Endothelial cell of umbilical vein (primary cell): ENCODE measurements at regions not wholly inside any gene's neighbourhood (a gene's known extent, or its start where the extent isn't known, plus 50 kb on each side); places are given as distances from the start of the nearest gene placed in this dataset.

ENCODE experiments used
- BruUV-seq: library from RNA; stranded (reverse); fragments of 400-500 nt; replicated peaks from 2 replicates; lab custom pipeline; 2021; lab: Mats Ljungman, UMichigan
- CTCF ChIA-PET: fragments of 300-600, 350-600 bp; sonication (Branson Sonifier 250); formaldehyde crosslinking; loops from one replicate; lab custom pipeline; 2021; ENCODE audit warnings: antibody characterized with exemption, inconsistent platforms; lab: Charles Lee
- POLR2A ChIA-PET: fragments of 300-600, 350-600 bp; sonication (Branson Sonifier 250); formaldehyde crosslinking; loops from one replicate; lab custom pipeline; 2021; ENCODE audit warnings: antibody characterized with exemption, inconsistent platforms; lab: Charles Lee
- DNase-seq: peaks from one replicate; pipeline ENCODE4 v3.0.0-alpha.2; 2011; ENCODE audit warnings: low read depth, low spot score
- FAIRE-seq: peaks from 2 replicates; lab custom pipeline; 2011; peaks lifted over from hg19 to GRCh38; lab: Jason Lieb, UNC
- H2AFZ ChIP-seq: 2 replicates; pipeline ENCODE4 v1.6.0; 2012; ENCODE audit warnings: low read depth, low read length, control low read depth, inconsistent platforms
- H3K27ac ChIP-seq: 2 replicates; pipeline ENCODE4 v1.5.1; 2011; ENCODE audit warnings: low read depth, mild to moderate bottlenecking, control low read depth, low read length, moderate library complexity; ENCODE audit not compliant: insufficient read depth
- H3K27me3 ChIP-seq, 2 experiments: 2 replicates each; pipeline versions ENCODE4 v1.6.0 to v1.6.1; 2011; ENCODE audit warnings: low read length in 2 of 2, mixed read lengths in 1 of 2; ENCODE audit not compliant: control insufficient read depth in 2 of 2, insufficient read depth in 2 of 2
- H3K36me3 ChIP-seq, 2 experiments: 2 replicates in 1 of 2; 3 replicates in 1 of 2; pipeline ENCODE4 v1.5.1; 2011; ENCODE audit warnings: low read length in 2 of 2, mild to moderate bottlenecking in 1 of 2, moderate library complexity in 1 of 2; ENCODE audit not compliant: control insufficient read depth in 2 of 2, insufficient read depth in 2 of 2; ENCODE audit errors: extremely low read depth in 1 of 2
- H3K4me1 ChIP-seq: 3 replicates; pipeline ENCODE4 v1.5.1; 2011; ENCODE audit warnings: mild to moderate bottlenecking, low read length; ENCODE audit not compliant: control insufficient read depth, insufficient read depth; ENCODE audit errors: extremely low read depth
- H3K4me2 ChIP-seq: 2 replicates; pipeline ENCODE4 v1.6.1; 2011; ENCODE audit warnings: low read length, control low read depth, mixed read lengths; ENCODE audit not compliant: insufficient read depth
- H3K4me3 ChIP-seq, 3 experiments: fragments of 200-600 bp in 1 of 3; sonication (generic), shearing (Covaris generic) in 1 of 3; replicated peaks in 1 of 3; 2 replicates each; pipeline ENCODE4 v1.5.1; 2011 to 2016; ENCODE audit warnings: control low read depth in 3 of 3, low read length in 3 of 3, mild to moderate bottlenecking in 2 of 3, inconsistent platforms in 1 of 3, low read depth in 1 of 3, moderate library complexity in 1 of 3; ENCODE audit not compliant: insufficient read depth in 1 of 3
- H3K79me2 ChIP-seq: 2 replicates; pipeline ENCODE4 v1.6.0; 2012; ENCODE audit warnings: low read length, inconsistent platforms; ENCODE audit not compliant: control insufficient read depth, insufficient read depth
- H3K9ac ChIP-seq: replicated peaks from 2 replicates; pipeline ENCODE3; 2011; ENCODE audit warnings: low read length, control low read depth; ENCODE audit not compliant: insufficient read depth; ENCODE audit errors: extremely low read depth
- H3K9me1 ChIP-seq: replicated peaks from 3 replicates; pipeline ENCODE4 v1.6.0; 2011; ENCODE audit warnings: mild to moderate bottlenecking, low read length; ENCODE audit not compliant: control insufficient read depth, insufficient read depth; ENCODE audit errors: extremely low read depth
- H3K9me3 ChIP-seq: replicated peaks from 2 replicates; pipeline ENCODE4 v1.5.1; 2012; ENCODE audit warnings: low read length, inconsistent platforms; ENCODE audit not compliant: control insufficient read depth, insufficient read depth
- H4K20me1 ChIP-seq: replicated peaks from 2 replicates; pipeline ENCODE3; 2011; ENCODE audit warnings: mild to moderate bottlenecking, low read length; ENCODE audit not compliant: control insufficient read depth, insufficient read depth; ENCODE audit errors: extremely low read depth
- CTCF ChIP-seq, 2 donors: IDR thresholded peaks; 1 replicate in 1 of 2; 2 replicates in 1 of 2; pipeline ENCODE4 v1.5.1; 2011; ENCODE audit warnings: low read length in 2 of 2, mild to moderate bottlenecking in 2 of 2, moderate library complexity in 2 of 2, control low read depth in 1 of 2, inconsistent platforms in 1 of 2, low read depth in 1 of 2; ENCODE audit not compliant: insufficient read depth in 1 of 2; ENCODE audit errors: extremely low read depth in 1 of 2
- EZH2 ChIP-seq: IDR thresholded peaks from 2 replicates; pipeline ENCODE4 v1.6.1; 2012; ENCODE audit warnings: borderline replicate concordance, low read depth, mild to moderate bottlenecking, moderate library complexity, low read length, inconsistent platforms; ENCODE audit not compliant: severe bottlenecking
- FOS ChIP-seq: IDR thresholded peaks from 2 replicates; pipeline ENCODE4 v1.6.1; 2011; ENCODE audit warnings: mild to moderate bottlenecking, low read length, moderate library complexity, borderline replicate concordance; ENCODE audit not compliant: insufficient read depth
- GATA2 ChIP-seq: IDR thresholded peaks from 2 replicates; pipeline ENCODE4 v1.7.0; 2011; ENCODE audit warnings: low read depth, mild to moderate bottlenecking, moderate library complexity, mixed read lengths, low read length; ENCODE audit not compliant: insufficient read length, insufficient read depth
- JUN ChIP-seq: IDR thresholded peaks from 2 replicates; pipeline ENCODE4 v1.6.1; 2011; ENCODE audit warnings: borderline replicate concordance, low read depth; ENCODE audit not compliant: insufficient read length, insufficient read depth
- MAX ChIP-seq: IDR thresholded peaks from 2 replicates; pipeline ENCODE4 v1.6.1; 2011; ENCODE audit not compliant: insufficient read depth, insufficient read length
- MYC ChIP-seq: IDR thresholded peaks from one replicate; pipeline ENCODE4 v1.6.1; 2011; ENCODE audit warnings: mild to moderate bottlenecking, low read depth, low read length
- POLR2A ChIP-seq: IDR thresholded peaks from 2 replicates; pipeline ENCODE4 v1.6.1; 2012; ENCODE audit warnings: low read depth, mild to moderate bottlenecking, control low read depth, low read length
- POLR2AphosphoS5 ChIP-seq: IDR thresholded peaks from 2 replicates; pipeline ENCODE4 v1.6.1; 2012; ENCODE audit warnings: low read depth, mild to moderate bottlenecking, control low read depth, low read length, moderate library complexity; ENCODE audit not compliant: insufficient read depth
- dilution Hi-C: fragments of 300-500 bp; cut with MboI; formaldehyde crosslinking; loops from one replicate; pipeline ENCODE4 v1.15.0; 2019; ENCODE audit warnings: low sequenced_read_pairs; ENCODE audit not compliant: extremely low pct_ligation_motif_present
- intact Hi-C: fragments of 100-400 bp; cut with micrococcal nuclease; formaldehyde crosslinking; loops from one replicate; pipeline ENCODE4 v1.10.0; 2022

GRCh38 chr2:5392658-5393057 is 299.5 kb upstream of the SOX11 start:
- dilution Hi-C loops: no loop called here

More at GRCh38 chr2:5392658-5393057, 299.5 kb upstream of the SOX11 start:
- CTCF ChIA-PET: no interaction called here
- POLR2A ChIA-PET: no interaction called here
- Histone ChIP-seq H3K79me2 (no peaks in the 10 kb centered on the region), H3K36me3 (no peaks in the 10 kb centered on the region), H2AFZ (no peak overlapping the region), H3K4me3 (no peak overlapping the region), H3K4me2 (no peak overlapping the region), H3K27ac (no peak overlapping the region), H3K9ac (no peak overlapping the region), H4K20me1 (no peaks in the 10 kb centered on the region), H3K4me1 (no peaks in the 10 kb centered on the region), H3K9me3 (peaks cover 12% of the 10 kb centered on the region), H3K9me1 (no peaks in the 10 kb centered on the region), H3K27me3 (no peaks in the 10 kb centered on the region)
- BruUV-seq: no TSS peak
- DNase-seq (no peak), FAIRE-seq (no peak)
- no peak for TF ChIP-seq MAX
- TF ChIP-seq JUN: no peak
- TF ChIP-seq MYC: no peak
- no peak for TF ChIP-seq POLR2AphosphoS5
- no peak for TF ChIP-seq POLR2A
- no peak for TF ChIP-seq GATA2
- no peak for TF ChIP-seq FOS
- TF ChIP-seq EZH2: no peak
- TF ChIP-seq CTCF (IDR thresholded peaks at IDR 0.05; ENCODE audit: extremely low read depth in 1 of 2, insufficient read depth in 1 of 2, low read depth in 1 of 2, low read length in 2 of 2): no peak
- intact Hi-C loops: no loop called here
